ENCODE measurements at regions not wholly inside any gene's neighbourhood (a gene's known extent, or its start where the extent isn't known, plus 50 kb on each side); places are given as distances from the start of the nearest gene placed in this dataset.

GRCh38 chr19:31770223-31770622 lies 421.0 kb upstream of the TSHZ3 start:
- DNase-seq (ENCODE audit: insufficient read length, low spot score, missing footprints), result no peak
- no peak overlapping the region for H3K27ac ChIP-seq (ENCODE audit: low read depth, low read length)
- no peaks in the 10 kb centered on the region for H3K27me3 ChIP-seq (ENCODE audit: insufficient read depth, low read length)
- no peak overlapping the region for H2AFZ ChIP-seq (ENCODE audit: low read length)
- H3K4me2 ChIP-seq (ENCODE audit: insufficient read depth, low read length), result no peak overlapping the region
- no peaks in the 10 kb centered on the region for H3K4me1 ChIP-seq (ENCODE audit: insufficient read depth, low read length)
- no peak overlapping the region for H3K4me3 ChIP-seq (ENCODE audit: insufficient read depth, low read length)
- H3K36me3 ChIP-seq (ENCODE audit: insufficient read depth, low read length), result no peaks in the 10 kb centered on the region
- no peaks in the 10 kb centered on the region for H3K9me3 ChIP-seq (ENCODE audit: low read depth, low read length)
- TF ChIP-seq CTCF (IDR thresholded peaks at IDR 0.05; ENCODE audit: extremely low read depth, low read depth, low read length), result no peak
- H3K79me2 ChIP-seq (ENCODE audit: insufficient read depth, low read length), result no peaks in the 10 kb centered on the region
- H4K20me1 ChIP-seq (ENCODE audit: insufficient read depth, low read length), result no peaks in the 10 kb centered on the region

GRCh38 chr19:31772915-31773314 lies 423.7 kb upstream of the TSHZ3 start:
- Histone ChIP-seq H3K36me3 (ENCODE audit: insufficient read depth, low read length) (no peaks in the 10 kb centered on the region), H3K4me3 (ENCODE audit: insufficient read depth, low read length) (no peak overlapping the region), H3K79me2 (ENCODE audit: insufficient read depth, low read length) (no peaks in the 10 kb centered on the region), H4K20me1 (ENCODE audit: insufficient read depth, low read length) (no peaks in the 10 kb centered on the region), H3K27ac (ENCODE audit: low read depth, low read length) (no peak overlapping the region), H3K4me2 (ENCODE audit: insufficient read depth, low read length) (no peak overlapping the region), H2AFZ (ENCODE audit: low read length) (no peak overlapping the region), H3K4me1 (ENCODE audit: insufficient read depth, low read length) (no peaks in the 10 kb centered on the region), H3K9me3 (ENCODE audit: low read depth, low read length) (no peaks in the 10 kb centered on the region), H3K27me3 (ENCODE audit: insufficient read depth, low read length) (no peaks in the 10 kb centered on the region)
- no peak for TF ChIP-seq CTCF (IDR thresholded peaks at IDR 0.05; ENCODE audit: extremely low read depth, low read depth, low read length)
- no peak for DNase-seq (ENCODE audit: insufficient read length, low spot score, missing footprints)

GRCh38 chr19:31781542-31781941 lies 432.3 kb upstream of the TSHZ3 start:
- Histone ChIP-seq H4K20me1 (ENCODE audit: insufficient read depth, low read length) (no peaks in the 10 kb centered on the region), H3K4me2 (ENCODE audit: insufficient read depth, low read length) (no peak overlapping the region), H3K27ac (ENCODE audit: low read depth, low read length) (no peak overlapping the region), H3K27me3 (ENCODE audit: insufficient read depth, low read length) (no peaks in the 10 kb centered on the region), H3K4me3 (ENCODE audit: insufficient read depth, low read length) (no peak overlapping the region), H3K4me1 (ENCODE audit: insufficient read depth, low read length) (no peaks in the 10 kb centered on the region), H3K79me2 (ENCODE audit: insufficient read depth, low read length) (no peaks in the 10 kb centered on the region), H2AFZ (ENCODE audit: low read length) (no peak overlapping the region), H3K36me3 (ENCODE audit: insufficient read depth, low read length) (no peaks in the 10 kb centered on the region), H3K9me3 (ENCODE audit: low read depth, low read length) (no peaks in the 10 kb centered on the region)
- no peak for DNase-seq (ENCODE audit: insufficient read length, low spot score, missing footprints)
- TF ChIP-seq CTCF (IDR thresholded peaks at IDR 0.05; ENCODE audit: extremely low read depth, low read depth, low read length), result no peak

- no peaks in the 10 kb centered on the region for H3K79me2 ChIP-seq (ENCODE audit: insufficient read depth, low read length)
- no peak overlapping the region for H2AFZ ChIP-seq (ENCODE audit: low read length)
- no peak for TF ChIP-seq CTCF (IDR thresholded peaks at IDR 0.05; ENCODE audit: extremely low read depth, low read depth, low read length)
- H3K36me3 ChIP-seq (ENCODE audit: insufficient read depth, low read length), result no peaks in the 10 kb centered on the region
- H3K27ac ChIP-seq (ENCODE audit: low read depth, low read length), result no peak overlapping the region
- DNase-seq (ENCODE audit: insufficient read length, low spot score, missing footprints), result no peak
- no peaks in the 10 kb centered on the region for H3K4me1 ChIP-seq (ENCODE audit: insufficient read depth, low read length)
- H4K20me1 ChIP-seq (ENCODE audit: insufficient read depth, low read length), result no peaks in the 10 kb centered on the region
- H3K9me3 ChIP-seq (ENCODE audit: low read depth, low read length), result no peaks in the 10 kb centered on the region
- H3K4me2 ChIP-seq (ENCODE audit: insufficient read depth, low read length), result no peak overlapping the region
- no peaks in the 10 kb centered on the region for H3K27me3 ChIP-seq (ENCODE audit: insufficient read depth, low read length)
- H3K4me3 ChIP-seq (ENCODE audit: insufficient read depth, low read length), result no peak overlapping the region
These were observed 434.4 kb upstream of the TSHZ3 start for GRCh38 chr19:31783592-31783991.

All from osteoblast (primary cell).